Fibroblast of peridontal ligament (primary cell): ENCODE measurements at regions not wholly inside any gene's neighbourhood (a gene's known extent, or its start where the extent isn't known, plus 50 kb on each side); places are given as distances from the start of the nearest gene placed in this dataset.

Experiments
- DNase-seq: peaks from one replicate; pipeline ENCODE4 v3.0.0-alpha.2; 2010; ENCODE audit errors: extremely low read depth

DNA sequence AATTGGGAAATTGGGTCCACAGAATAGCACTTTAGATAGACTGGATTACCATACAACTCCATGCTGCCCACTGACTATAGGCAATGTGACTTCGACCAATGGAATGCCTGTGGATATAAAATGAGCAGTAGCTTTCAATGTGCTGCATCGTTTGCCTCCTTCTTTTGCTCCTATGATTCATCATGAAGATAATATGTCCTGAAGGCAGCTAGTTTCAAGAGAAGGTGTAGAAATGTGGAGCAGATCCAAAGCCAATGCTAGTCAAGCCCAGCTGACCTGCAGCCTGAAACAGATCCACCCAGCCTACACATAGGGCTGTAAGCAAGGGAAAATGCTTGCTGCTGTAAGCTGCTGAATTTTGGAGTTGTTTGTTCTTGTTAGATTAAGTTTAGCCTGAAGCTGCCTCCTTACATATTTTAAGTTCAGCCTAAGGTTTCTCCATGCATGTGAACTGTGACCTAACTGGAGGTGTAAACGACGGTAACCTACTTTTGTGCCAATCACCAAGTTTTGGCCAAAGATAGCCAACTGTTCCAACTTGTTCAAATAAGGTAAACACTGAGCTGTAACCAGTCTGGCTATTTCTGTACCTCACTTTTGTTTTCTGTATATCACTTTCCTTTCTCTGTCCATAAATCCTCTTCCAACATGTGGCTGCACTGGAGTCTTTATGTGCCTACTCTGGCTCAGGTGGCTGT, 169.1 kb upstream of the AVPR1A start:
- DNase-seq: no peak

- no peak for DNase-seq
Observed at GRCh38 chr12:63319386-63319785, 168.4 kb upstream of the AVPR1A start.

GRCh38 chr12:63318933-63319332, 167.9 kb upstream of the AVPR1A start:
- no peak for DNase-seq

DNA sequence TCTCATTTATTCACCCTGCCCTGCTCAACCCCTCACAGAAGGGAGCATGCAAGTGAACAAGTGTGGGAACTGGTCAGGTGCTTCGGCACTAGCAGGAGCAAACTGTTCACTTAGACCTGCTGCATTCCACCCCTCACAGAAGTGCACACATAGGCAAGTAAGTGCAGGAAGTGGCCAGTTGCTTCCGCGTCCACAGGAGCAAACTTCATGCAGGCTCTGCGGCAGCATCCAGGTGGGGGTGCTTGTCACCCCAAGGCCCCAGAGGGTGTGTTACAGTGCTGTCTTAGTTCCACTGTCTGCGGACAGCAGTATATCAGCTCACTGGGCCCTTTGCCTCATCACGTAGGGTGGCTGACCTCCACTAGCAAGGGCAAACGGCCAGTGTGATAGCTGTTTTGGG, 167.3 kb upstream of the AVPR1A start:
- DNase-seq: no peak

DNA sequence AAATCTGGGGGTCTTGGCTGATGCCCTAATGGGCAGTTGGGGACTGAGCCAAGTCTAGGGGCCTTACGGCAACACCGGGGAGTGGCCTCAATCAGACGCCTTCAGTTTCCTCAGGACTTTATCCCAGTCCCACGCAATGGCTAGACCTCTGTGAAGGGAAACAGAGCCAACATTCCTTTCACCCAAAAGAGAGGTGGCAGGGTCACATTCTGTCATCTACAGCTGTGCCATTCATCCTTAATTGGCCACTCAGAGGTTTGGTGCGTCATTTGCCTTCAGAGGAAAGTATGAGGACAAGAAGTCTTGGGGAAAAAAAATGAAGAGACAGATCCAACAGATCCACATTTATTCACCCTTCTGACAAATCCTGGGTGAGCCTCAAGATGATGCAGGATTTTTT, 166.9 kb upstream of the AVPR1A start:
- DNase-seq: no peak

DNA sequence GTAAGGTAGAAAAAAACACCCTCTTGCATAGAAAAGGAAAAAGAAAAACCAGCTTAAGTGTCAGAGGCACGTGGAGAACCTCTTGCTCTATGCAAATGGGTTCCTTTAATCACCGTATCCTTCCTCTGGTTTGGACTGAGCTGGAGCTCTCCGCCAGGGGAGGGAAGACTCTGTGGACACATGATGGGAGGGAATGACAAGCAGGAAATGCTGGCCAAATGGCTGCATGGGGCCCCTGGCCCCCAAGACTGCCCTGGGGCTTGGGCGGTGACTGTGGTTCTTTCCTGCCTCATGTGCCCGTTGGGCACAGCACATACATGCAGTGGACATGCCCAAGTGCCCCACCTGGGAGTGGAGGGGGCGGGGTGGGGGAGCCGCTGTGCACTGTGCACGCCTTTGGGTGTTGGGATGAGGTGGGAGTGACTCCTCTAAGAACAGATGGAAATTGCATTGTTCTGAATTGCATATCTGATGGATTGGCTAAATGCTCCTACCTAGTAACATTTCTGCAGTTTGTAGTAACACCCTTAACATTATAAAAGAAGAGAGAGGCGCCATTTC, 166.4 kb upstream of the AVPR1A start:
- no peak for DNase-seq

GRCh38 chr12:63313139-63313538, 162.1 kb upstream of the AVPR1A start:
- no peak for DNase-seq

GRCh38 chr12:63308671-63309070, 157.7 kb upstream of the AVPR1A start:
- DNase-seq: no peak

GRCh38 chr12:63307849-63308248, 156.8 kb upstream of the AVPR1A start:
- DNase-seq: no peak

DNA sequence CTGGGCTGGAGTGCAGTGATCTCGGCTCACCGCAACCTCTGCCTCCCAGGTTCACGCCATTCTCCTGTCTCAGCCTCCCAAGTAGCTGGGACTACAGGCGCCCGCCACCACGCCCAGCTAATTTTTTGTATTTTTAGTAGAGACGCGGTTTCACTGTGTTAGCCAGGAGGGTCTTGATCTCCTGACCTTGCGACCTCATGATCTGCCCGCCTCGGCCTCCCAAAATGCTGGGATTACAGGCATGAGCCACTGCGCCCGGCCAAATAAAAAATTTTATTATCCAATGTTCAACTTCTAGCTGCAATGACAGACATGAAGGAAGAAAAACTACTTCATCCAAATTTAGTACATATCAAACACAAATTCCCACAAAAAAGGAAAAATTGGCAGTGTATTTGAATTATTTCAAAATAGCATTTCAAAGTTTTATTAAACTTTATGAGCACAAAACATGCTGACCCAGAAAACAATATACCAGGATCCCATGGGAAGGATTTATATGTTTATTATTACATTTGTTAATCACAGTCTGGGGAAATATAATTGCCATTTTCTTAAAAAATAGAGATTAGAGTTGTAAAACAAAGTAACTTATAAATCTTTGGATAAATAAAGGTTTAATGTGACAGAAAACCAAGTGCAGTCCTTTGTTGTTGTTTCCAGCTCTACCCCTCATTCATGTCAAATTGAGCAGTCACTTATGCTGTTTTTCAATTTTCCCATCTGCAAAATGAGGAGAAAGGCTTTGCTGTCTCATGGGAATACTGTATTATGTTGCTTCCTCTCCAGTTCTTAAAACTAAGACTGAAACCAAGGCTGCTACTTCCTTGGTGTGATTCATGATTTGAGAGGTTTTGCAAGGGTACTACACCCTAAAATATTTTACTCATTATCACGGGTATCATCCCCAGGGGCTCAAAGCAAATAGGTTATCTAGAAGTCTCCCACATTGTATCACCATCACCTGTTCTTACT, 155.2 kb upstream of the AVPR1A start:
- no peak for DNase-seq

DNA sequence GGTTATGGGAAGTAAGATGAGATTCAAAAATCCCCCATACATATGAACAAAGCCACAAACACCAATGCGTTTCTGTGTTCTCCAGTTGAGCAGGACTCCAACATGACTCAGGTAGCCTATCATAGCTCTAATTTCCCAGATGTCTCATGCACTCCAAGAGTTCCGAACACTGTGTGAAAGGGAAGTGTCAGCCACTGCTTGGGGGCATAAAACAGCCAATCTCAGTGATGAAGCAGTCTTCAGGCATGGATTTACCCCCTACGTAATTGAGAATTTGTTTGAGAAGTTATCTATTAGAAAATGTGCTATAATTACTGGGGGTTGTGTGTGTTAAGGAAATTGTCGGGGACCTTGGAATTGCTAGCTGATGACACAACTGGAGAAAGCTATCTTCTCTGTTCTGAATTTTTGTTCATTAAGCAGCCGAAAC, 153.9 kb upstream of the AVPR1A start:
- DNase-seq: no peak

- DNase-seq: no peak
Observed at GRCh38 chr12:63302941-63303536, 152.0 kb upstream of the AVPR1A start.

DNA sequence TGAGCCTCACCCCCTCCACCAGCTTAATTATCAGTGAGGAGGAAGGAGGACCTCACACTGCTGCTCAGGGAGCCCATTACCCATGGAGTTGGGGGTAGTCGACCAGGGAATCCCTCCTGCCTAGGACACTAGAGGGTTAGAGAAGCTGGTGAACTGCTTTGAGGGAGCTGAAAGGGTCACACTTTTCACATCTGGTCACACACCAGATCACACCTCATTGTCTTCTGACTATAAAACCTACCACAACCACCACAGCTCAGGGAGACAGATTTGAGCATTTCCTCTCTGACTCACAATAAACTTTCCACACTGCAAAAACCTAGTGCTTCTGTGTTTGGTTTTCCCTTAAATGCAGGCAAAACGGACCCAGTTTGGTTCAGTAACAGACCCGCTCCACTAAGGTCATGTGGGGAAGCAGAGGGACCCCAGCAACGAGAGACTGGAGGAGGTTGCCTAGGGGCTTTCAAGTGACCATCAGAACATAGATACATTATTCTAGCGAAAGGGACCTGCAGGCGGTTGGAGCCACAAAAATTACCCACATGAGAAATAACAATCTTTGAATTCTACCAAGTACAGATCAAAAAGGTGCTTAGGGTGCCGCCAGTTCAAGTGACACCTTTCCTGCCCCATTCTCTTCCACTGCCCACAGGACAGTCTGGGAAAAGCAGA, 151.4 kb upstream of the AVPR1A start:
- DNase-seq: no peak

DNA sequence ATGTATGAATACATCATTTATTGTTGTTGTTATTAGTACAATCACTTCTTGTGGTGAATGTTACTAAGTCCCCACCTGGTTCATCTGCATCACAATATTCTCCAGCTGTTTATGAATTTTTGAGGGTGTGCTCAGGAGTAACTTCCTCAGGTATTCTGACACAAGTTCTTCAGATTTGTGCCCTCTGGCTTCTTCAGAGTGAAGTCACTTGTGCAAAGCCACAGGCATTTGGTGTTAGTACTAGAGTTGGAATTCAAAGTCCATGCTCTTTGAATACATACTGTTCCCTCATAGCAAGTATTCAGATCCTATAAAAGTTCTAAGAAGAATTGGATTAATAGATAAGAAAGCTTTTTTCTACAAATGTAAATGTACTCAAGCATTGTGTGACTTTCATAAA, 150.3 kb upstream of the AVPR1A start:
- no peak for DNase-seq

- no peak for DNase-seq
Observed at GRCh38 chr12:63298386-63298930, 147.5 kb upstream of the AVPR1A start.

- DNase-seq: peak; percentile 33
Observed at GRCh38 chr12:63294327-63294632, 143.3 kb upstream of the AVPR1A start.

DNA sequence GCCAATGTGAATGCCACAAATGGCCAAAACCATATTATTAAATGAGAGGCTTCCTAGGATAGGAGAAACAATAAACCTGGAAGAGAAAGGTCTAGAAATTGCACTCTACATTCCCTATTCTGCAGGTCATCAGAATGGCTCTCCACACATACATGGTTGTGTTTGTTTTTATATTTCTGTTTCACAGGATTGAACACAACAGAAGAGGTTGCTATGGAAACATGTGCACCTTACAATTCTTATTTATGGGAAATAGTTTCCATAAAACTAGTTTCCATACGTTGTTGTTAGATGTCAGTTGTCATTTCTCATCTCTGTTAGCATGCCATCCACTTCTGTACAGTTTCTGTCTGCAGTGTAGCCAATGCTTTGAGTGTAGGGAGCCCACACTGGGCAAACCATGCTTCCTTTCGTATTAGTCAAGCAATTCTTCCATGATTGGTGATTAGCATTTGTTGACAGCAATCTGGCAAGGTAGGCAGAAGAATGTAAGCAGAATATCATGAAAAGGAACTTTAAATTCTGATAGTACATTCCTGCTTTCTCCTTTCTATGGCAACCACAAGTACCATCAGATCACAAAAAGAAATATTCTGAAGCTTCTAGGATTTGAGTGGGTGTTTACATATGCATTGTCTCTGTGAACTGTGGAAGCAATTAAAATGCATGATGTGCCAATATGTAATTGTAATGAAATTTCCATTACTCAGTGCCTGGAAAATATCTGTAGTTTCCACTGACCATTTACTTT, 141.6 kb upstream of the AVPR1A start:
- no peak for DNase-seq

- peak; percentile 29 for DNase-seq
Observed at GRCh38 chr12:63276537-63277365, 125.8 kb upstream of the AVPR1A start.

DNA sequence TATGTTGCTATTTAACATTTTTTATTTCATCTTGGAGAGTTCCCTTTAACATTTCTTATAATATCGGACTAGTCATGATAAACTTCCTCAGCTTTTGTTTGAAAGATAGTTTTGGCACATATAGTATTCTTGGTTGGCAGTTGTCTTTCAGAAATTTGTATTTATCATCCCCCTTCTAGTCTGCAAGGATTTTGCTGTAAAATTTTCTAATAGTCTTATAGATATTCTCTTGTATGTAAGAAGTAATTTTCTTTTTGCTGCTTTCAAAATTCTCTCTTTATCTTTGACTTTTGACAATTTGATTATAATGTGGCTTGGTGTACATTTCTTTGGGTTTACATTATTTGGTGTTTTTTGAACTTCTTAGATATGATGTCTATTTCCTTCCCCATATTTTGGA, 116.0 kb upstream of the AVPR1A start:
- DNase-seq: no peak

DNA sequence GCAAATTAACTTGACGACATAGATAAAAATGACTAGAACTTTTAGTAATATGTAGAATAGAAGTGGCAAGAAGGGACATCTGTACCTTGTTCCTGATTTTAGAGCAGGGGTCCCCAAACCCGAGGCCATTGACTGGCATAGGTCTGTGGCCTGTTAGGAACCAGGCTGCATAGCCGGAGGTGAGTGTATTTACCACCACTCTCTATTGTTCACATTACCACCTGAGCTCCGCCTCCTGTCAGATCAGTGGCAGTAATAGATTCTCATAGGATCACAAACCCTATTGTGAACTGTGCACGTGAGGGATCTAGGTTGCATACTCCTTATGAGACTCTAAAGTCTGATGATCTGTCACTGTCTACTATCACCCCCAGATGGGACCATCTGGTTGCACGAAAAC, 113.6 kb upstream of the AVPR1A start:
- DNase-seq: no peak
